ENCODE measurements at regions not wholly inside any gene's neighbourhood (a gene's known extent, or its start where the extent isn't known, plus 50 kb on each side); places are given as distances from the start of the nearest gene placed in this dataset.
"Not testable (repeated sequence)": the region's sequence is repeated elsewhere in the genome, so short reads cannot be mapped to it uniquely, and the experiment has no call there.

DNA sequence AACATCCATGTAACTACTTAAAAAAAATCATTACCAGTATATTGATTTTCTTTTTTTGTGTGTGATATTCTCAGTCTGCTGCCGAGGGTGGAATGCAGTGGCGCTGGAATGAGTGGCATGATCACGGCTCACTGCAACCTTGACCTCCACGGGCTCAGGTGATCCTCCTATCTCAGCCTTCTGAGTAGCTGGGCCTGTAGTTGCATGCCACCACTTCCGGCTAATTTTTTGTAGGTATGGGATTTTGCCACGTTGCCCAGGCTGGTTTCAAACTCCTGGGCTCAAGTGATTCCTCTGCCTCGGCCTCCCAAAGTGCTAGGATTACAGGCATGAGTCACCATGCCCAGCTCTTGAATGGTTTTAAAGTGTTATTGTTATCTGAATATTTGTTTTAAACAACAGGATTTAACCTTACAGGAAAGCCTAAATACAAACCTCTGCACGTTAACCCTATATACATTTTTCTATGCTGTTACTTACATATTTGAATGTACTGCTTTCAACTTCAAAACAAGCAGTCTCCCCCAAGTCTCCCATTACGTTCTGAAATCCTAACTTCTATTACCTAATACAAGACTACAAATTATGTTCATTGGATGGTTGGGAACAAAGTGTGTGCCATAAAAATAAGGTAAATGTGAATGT is 61.7 kb downstream of the KPNA2 start:
- no peaks in the 10 kb centered on the region for H3K9me3 Mint-ChIP-seq
- no peaks in the 10 kb centered on the region for H3K27me3 Mint-ChIP-seq
- H3K36me3 Mint-ChIP-seq (ENCODE audit: low read depth) = peaks cover 5% of the 10 kb centered on the region
- no peak overlapping the region for H3K27ac Mint-ChIP-seq
- DNase-seq = no peak
- H3K4me1 Mint-ChIP-seq (ENCODE audit: low read depth) = peaks cover 11% of the 10 kb centered on the region
- H3K4me3 Mint-ChIP-seq = no peak overlapping the region

DNA sequence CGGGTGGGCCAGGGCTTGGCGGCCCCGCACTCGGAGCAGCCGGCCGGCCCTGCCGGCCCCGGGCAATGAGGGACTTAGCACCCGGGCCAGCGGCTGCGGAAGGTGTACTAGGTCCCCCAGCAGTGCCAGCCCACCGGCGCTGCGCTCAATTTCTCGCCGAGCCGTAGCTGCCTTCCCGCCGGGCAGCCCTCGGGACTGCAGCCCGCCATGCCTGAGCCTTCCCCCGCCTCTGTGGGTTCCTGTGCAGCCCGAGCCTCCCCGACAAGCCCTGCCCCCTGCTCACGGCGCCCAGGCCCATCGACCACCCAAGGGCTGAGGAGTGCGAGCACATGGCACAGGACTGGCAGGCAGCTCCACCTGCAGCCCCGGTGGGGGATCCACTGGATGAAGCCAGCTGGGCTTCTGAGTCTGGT is 63.8 kb downstream of the KPNA2 start:
- H3K9me3 Mint-ChIP-seq; H3K36me3 Mint-ChIP-seq (ENCODE audit: low read depth); DNase-seq; H3K27ac Mint-ChIP-seq; H3K4me3 Mint-ChIP-seq; H3K27me3 Mint-ChIP-seq: not testable (repeated sequence)
- H3K4me1 Mint-ChIP-seq (ENCODE audit: low read depth) = peaks cover 30% of the 10 kb centered on the region

DNA sequence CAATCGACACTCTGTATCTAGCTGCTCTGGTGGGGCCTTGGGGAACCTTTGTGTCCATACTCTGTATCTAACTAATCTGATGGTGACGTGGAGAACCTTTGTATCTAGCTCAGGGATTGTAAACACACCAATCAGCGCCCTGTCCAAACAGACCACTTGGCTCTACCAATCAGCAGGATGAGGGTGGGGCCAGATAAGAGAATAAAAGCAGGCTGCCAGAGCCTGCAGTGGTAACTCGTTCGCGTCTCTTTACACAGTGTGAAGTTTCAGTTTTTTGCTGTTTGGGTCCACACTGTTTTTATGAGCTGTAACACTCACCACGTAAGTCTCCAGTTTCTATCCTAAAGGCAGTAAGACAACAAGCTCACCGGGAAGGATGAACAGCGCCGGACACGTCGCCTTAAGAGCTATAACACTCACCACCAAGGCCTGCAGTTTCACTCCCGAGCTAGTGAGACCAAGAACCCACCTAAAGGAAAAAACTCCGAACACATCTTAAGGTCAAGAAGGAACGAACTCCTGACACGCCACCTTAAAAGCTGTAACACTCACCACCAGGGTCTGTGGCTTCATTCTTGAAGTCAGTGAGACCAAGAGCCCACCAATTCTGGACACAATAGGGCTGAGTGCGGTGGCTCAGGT is 64.6 kb downstream of the KPNA2 start:
- Mint-ChIP-seq H3K36me3 (ENCODE audit: low read depth) (peaks cover 8% of the 10 kb centered on the region), H3K4me1 (ENCODE audit: low read depth) (peaks cover 34% of the 10 kb centered on the region), H3K27me3 (no peaks in the 10 kb centered on the region), H3K4me3 (peak overlapping the region; percentile 44), H3K27ac (peak overlapping the region; percentile 59), H3K9me3 (no peaks in the 10 kb centered on the region)
- DNase-seq = no peak

DNA sequence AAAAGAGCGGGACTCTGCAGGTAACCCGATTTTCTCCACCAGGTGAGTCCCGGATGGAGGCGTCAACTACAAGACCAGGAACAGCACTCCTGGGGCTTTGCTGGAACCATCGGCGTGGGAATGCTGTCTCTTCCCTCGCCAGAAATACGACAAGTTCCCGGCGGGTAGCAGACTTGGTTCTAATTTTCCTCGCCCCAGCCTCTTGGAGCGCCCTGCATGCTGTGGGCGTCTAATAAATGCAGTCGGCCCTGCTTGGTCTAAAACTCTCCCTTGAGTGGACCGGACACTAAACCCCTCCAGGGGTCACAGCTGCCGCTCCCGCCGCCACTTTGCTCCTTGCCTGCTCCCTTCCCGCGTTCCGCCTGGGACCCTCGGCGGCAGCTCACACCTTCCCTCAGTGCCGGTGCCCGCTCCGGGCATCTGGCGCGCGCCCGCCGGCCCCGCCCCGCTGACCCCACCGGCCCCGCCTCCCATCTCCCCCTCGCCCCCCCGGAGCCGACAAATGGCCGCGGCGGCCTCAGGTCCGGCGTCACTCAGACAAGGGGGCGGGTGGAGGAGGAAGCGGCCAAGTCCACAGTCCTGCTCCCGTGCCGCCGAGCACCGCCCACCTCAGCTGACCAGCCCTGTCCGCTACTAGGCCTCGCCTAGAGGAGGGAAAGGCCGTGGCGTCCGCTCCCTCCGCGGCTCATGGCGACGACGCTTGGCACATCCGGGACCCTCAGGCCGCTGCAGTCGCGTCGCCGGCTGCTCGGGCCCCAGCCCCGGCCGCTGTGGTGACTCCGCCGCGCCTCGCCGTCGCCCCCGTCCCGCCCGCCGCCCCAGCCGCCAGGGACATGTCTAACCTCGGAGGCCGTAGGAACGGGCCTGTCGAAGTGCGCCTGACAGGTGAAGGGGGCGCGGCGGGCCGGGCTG is 65.8 kb downstream of the KPNA2 start:
- Mint-ChIP-seq H3K4me1 (ENCODE audit: low read depth) (peaks cover 38% of the 10 kb centered on the region), H3K9me3 (no peaks in the 10 kb centered on the region), H3K27me3 (no peaks in the 10 kb centered on the region), H3K4me3 (peak overlapping the region; percentile 88), H3K27ac (peak overlapping the region; percentile 90), H3K36me3 (ENCODE audit: low read depth) (peaks cover 8% of the 10 kb centered on the region)
- peak; percentile 78 for DNase-seq

DNA sequence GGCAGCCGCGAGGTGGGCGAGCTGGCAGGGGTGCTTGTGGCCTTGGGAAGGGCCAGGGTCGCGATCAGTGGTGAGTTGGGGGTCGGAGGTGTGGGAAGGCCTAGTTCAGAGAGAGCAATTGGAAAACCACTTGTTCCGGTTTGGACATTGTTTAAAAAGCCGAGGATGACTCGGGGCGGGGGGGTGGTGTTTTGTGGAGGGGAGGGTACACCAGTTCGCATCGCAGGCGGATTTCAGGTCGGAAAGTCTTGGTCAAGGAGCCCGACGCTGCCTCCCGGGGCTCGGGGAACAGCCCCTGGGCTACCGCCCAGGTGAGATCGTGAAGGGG is 66.4 kb downstream of the KPNA2 start:
- Mint-ChIP-seq H3K4me3 (peak overlapping the region; percentile 88), H3K27me3 (no peaks in the 10 kb centered on the region), H3K4me1 (ENCODE audit: low read depth) (peaks cover 45% of the 10 kb centered on the region), H3K9me3 (no peaks in the 10 kb centered on the region), H3K36me3 (ENCODE audit: low read depth) (peaks cover 8% of the 10 kb centered on the region), H3K27ac (peak overlapping the region; percentile 90)
- no peak for DNase-seq

DNA sequence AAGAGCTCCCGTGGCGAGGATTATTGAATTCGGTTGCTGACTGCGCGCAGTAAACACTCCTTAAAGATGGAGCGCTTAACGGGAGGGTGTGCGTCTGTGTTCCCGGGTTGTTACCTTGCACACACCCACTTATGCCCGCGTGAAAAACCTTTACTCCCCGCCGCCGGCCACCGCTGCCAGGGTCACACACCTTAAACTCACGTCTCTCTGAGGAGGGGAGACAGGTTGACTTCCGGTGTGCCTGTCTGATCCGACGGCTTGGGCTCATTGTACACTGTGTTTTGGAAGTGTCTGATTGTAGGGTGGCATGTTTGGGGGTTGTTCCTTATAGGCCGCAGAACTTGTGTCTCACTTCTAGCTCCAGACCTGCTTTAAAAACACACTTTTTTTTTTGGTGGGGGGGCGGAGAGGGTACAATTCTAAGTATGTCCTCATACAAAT is 66.8 kb downstream of the KPNA2 start:
- no peaks in the 10 kb centered on the region for H3K9me3 Mint-ChIP-seq
- H3K27me3 Mint-ChIP-seq = no peaks in the 10 kb centered on the region
- H3K4me1 Mint-ChIP-seq (ENCODE audit: low read depth) = peaks cover 49% of the 10 kb centered on the region
- peak; percentile 52 for DNase-seq
- peak overlapping the region; percentile 90 for H3K27ac Mint-ChIP-seq
- peaks cover 9% of the 10 kb centered on the region for H3K36me3 Mint-ChIP-seq (ENCODE audit: low read depth)
- H3K4me3 Mint-ChIP-seq = peak overlapping the region; percentile 88

DNA sequence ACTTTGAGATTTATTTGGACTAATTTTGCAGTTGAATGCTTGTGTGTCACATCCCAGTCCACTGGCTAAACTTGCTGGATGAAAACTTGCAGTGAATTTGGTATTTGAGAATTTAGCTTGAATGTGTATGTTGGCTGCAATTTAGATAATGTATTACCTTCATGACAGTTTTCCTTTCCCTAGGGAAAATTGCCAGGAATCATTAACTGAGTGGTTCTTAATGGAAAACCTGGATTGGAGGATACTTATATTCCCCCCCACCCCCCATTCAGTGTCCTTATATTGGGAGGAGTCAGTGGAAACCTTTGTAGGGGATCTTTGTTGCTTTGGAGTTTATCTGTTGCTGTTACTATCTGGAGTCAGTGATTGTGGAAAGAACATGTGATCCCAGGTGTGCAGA is 67.6 kb downstream of the KPNA2 start:
- Mint-ChIP-seq H3K9me3 (no peaks in the 10 kb centered on the region), H3K4me1 (ENCODE audit: low read depth) (peaks cover 51% of the 10 kb centered on the region), H3K4me3 (peak overlapping the region; percentile 88), H3K36me3 (ENCODE audit: low read depth) (peaks cover 16% of the 10 kb centered on the region), H3K27ac (no peak overlapping the region), H3K27me3 (no peaks in the 10 kb centered on the region)
- no peak for DNase-seq

DNA sequence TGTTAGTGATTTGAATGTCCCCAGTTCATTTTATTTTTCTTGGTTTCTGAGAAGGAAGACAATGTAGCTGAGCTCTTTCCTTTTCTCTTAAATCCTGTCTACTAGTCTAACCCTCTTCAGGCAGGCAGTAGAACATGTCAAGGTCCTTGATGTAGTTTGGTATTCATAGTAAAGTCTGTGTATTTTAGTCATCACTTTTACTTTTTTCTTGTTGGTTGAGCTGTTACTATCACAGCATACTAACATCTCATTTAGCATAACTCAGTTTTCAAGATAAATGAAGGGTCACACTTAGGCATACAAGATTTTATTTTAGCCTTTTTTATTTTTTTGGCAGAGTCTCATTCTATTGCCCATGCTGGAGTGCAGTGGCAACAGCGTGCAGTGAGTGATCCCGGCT is 70.5 kb downstream of the KPNA2 start:
- Mint-ChIP-seq H3K4me1 (ENCODE audit: low read depth) (peaks cover 50% of the 10 kb centered on the region), H3K27ac (no peak overlapping the region), H3K4me3 (no peak overlapping the region), H3K9me3 (peaks cover 2% of the 10 kb centered on the region), H3K36me3 (ENCODE audit: low read depth) (peaks cover 21% of the 10 kb centered on the region), H3K27me3 (no peaks in the 10 kb centered on the region)
- no peak for DNase-seq

DNA sequence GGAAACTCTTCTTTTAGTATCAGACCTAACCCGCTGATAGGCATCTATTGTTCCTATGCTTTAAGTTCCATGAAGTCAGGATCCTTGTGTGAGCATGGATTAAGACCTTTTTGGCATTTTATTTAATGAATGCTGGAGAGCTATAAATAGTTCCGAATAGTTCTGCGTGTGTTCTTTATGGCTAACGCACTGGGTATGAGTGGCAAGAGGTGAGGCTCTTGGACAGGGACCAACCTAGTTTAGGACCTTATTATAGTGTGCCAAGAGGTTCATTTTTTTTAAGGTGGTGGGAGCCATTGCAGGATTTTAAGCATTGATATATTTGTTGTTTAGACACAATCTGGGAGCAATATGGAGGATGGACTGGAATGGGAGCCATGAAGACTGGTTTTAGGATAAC is 71.8 kb downstream of the KPNA2 start:
- no peaks in the 10 kb centered on the region for H3K27me3 Mint-ChIP-seq

DNA sequence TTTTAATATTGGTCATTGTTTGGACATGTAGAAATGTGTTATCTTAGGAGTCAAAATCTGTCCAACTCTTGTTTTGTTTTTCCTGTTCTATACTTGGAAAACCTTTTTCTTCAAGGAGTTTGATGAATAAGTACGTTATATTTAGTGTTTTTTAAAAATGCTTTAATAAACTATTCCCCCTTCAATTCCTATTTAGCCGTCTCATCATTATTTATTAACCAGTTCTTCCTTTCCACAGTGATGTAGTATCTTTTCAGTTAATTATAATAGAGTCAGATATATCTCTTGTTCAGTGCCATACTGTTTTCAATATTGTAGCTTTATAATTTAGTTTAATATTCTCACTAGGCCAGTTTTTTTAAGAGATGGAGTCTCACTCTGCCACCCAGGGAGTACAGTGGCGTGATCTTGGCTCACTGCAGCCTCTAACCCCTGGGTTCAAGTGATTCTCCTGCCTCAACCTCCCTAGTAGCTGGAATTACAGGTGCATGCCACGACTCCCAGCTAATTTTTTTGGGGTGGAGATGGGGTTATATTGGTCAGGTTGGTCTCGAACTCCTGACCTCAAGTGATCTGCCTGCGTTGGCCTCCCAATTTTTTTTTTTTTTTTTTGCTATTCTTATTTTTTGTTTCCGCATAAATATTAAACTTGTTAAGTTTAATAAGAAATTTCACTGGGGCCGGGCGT is 72.9 kb downstream of the KPNA2 start:
- no peak for DNase-seq
- Mint-ChIP-seq H3K4me1 (ENCODE audit: low read depth) (peaks cover 38% of the 10 kb centered on the region), H3K27me3 (no peaks in the 10 kb centered on the region), H3K36me3 (ENCODE audit: low read depth) (peaks cover 16% of the 10 kb centered on the region), H3K27ac (no peak overlapping the region), H3K9me3 (peaks cover 2% of the 10 kb centered on the region), H3K4me3 (no peak overlapping the region)

More for the DNA sequence above, 71.8 kb downstream of the KPNA2 start:
- Mint-ChIP-seq H3K36me3 (ENCODE audit: low read depth) (peaks cover 16% of the 10 kb centered on the region), H3K9me3 (peaks cover 2% of the 10 kb centered on the region), H3K4me1 (ENCODE audit: low read depth) (peaks cover 46% of the 10 kb centered on the region), H3K4me3 (no peak overlapping the region), H3K27ac (no peak overlapping the region)
- DNase-seq = no peak

DNA sequence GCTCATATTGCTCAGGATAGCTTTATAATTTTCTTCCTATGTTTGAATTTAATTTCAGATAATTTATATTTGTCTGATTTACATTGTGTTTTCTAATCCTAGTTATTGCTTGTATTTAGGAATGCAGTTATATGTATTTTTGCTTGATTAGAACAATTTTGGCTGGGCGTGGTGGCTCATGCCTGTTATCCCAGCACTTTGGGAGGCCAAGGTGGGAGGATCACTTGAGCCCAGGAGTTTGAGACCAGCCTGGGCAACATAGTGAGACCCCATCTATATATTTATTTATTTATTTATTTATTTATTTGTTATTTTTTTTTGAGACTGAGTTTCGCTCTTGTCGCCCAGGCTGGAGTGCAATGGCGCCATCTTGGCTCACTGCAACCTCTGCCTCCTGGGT is 73.9 kb downstream of the KPNA2 start:
- not testable (repeated sequence) for H3K27me3 Mint-ChIP-seq, H3K9me3 Mint-ChIP-seq, H3K4me3 Mint-ChIP-seq, DNase-seq, H3K27ac Mint-ChIP-seq
- Mint-ChIP-seq H3K36me3 (ENCODE audit: low read depth) (peaks cover 20% of the 10 kb centered on the region), H3K4me1 (ENCODE audit: low read depth) (peaks cover 29% of the 10 kb centered on the region)

DNA sequence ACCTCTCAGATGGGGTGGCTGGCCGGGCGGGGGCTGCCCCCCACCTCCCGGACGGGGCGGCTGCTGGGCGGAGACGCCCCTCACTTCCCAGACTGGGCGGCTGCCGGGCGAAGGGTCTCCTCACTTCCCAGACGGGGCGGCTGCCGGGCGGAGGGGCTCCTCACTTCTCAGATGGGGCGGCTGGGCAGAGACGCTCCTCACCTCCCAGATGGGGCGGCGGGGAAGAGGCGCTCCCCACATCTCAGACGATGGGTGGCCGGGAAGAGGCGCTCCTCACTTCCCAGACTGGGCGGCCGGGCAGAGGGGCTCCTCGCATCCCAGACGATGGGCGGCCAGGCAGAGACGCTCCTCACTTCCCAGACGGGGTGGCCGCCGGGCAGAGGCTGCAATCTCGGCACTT is 80.7 kb downstream of the KPNA2 start:
- H3K27me3 Mint-ChIP-seq; H3K9me3 Mint-ChIP-seq; H3K4me3 Mint-ChIP-seq; H3K27ac Mint-ChIP-seq; DNase-seq; H3K4me1 Mint-ChIP-seq (ENCODE audit: low read depth): not testable (repeated sequence)
- H3K36me3 Mint-ChIP-seq (ENCODE audit: low read depth) = peaks cover 47% of the 10 kb centered on the region

DNA sequence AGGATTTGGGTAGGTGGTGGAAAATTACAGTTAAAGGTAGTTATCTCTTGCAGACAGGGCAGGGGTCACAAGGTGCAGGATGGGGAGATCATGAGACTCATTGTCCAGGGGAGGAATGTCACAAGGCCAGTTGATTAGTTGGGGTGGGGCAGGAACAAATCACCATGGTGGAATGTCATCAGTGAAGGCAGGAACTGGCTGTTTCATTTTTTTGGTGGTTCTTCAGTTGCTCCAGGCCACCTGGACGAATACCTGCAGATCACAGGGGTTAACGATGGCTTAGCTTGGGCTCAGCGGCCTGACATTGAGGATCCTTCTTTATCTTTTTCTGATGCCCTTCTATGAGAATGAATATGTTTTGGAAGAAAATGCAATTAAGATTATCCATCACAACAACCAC is 87.1 kb downstream of the KPNA2 start:
- Mint-ChIP-seq H3K27me3 (no peaks in the 10 kb centered on the region), H3K27ac (no peak overlapping the region), H3K9me3 (peaks cover 5% of the 10 kb centered on the region), H3K4me3 (no peak overlapping the region), H3K4me1 (ENCODE audit: low read depth) (peaks cover 7% of the 10 kb centered on the region), H3K36me3 (ENCODE audit: low read depth) (peaks cover 53% of the 10 kb centered on the region)
- no peak for DNase-seq

DNA sequence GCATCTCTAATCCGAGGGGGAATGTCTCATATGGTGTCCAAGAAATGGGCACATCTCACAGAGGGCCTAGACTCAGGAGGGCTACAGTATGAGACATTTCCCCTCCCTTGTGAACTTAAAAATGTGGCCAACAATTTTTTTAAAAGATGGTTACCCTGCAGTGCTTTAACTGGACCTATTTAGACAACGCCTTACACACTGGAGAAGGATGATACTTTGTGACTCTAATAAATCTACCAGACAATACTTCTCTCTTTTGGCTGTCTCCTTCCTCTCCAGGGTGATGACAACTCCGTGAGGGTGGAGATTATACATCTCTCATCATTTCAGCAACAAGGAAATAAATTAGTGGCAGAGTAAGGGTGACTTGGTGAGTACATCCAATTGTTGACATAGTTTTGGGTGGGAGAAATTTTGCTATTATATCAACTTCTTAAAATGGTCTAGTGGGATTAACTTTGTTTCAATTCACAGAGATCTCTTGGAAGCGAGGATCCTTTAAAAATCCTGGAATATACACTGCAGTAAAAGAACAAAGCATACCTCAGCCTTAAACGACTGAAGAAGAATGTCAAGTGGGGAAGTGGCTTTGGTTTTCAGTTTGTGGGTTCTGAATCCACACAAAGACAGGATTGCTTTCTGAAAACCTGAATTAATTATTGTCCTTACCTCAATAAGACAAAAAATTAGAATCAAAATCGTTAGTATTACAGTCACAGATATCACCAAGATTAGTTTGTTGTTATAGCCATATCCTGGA is 89.8 kb downstream of the KPNA2 start:
- Mint-ChIP-seq H3K9me3 (peaks cover 5% of the 10 kb centered on the region), H3K4me3 (no peak overlapping the region), H3K36me3 (ENCODE audit: low read depth) (peaks cover 41% of the 10 kb centered on the region), H3K4me1 (ENCODE audit: low read depth) (peaks cover 7% of the 10 kb centered on the region), H3K27ac (no peak overlapping the region), H3K27me3 (no peaks in the 10 kb centered on the region)
- no peak for DNase-seq

Data from activated T-cell treated with anti-CD3 and anti-CD28 coated beads, Interleukin-2, amount 50 U/mL, for 24 hours (primary cell).